ENCODE measurements at regions not wholly inside any gene's neighbourhood (a gene's known extent, or its start where the extent isn't known, plus 50 kb on each side); places are given as distances from the start of the nearest gene placed in this dataset.

GRCh38 chr5:13003457-13003856, 941.0 kb downstream of the DNAH5 start:
- TF ChIP-seq ZNF112 (tag by site-specific recombination; IDR thresholded peaks at IDR 0.05) (no peak), GLI2 (tag by site-specific recombination; IDR thresholded peaks at IDR 0.05; ENCODE audit: borderline replicate concordance, low read depth) (no peak), TCF7L2 (IDR thresholded peaks at IDR 0.05; ENCODE audit: borderline replicate concordance, low read depth, low read length) (no peak), ZBTB17 (tag by site-specific recombination; IDR thresholded peaks at IDR 0.05) (no peak), ZNF560 (tag by site-specific recombination; IDR thresholded peaks at IDR 0.05; ENCODE audit: borderline replicate concordance) (no peak), ZBTB44 (tag by site-specific recombination; IDR thresholded peaks at IDR 0.05) (no peak), KLF1 (tag by site-specific recombination; IDR thresholded peaks at IDR 0.05) (no peak)
- Histone ChIP-seq H3K4me3 (ENCODE audit: low read depth, low read length) (no peak overlapping the region), H3K36me3 (ENCODE audit: control insufficient read depth in 2 of 2, insufficient read depth in 1 of 2, low read length in 2 of 2) (no peaks in the 10 kb centered on the region), H3K4me1 (ENCODE audit: control insufficient read depth, insufficient read depth, low read length) (no peaks in the 10 kb centered on the region), H3K9me3 (ENCODE audit: control insufficient read depth, insufficient read depth, low read depth, low read length) (no peaks in the 10 kb centered on the region), H3K27ac (ENCODE audit: extremely low read depth, low read depth, low read length) (no peak overlapping the region)
- ChIA-PET CTCF (no interaction called here), POLR2A (no interaction called here)

- Histone ChIP-seq H3K4me1 (ENCODE audit: control insufficient read depth, insufficient read depth, low read length) (no peaks in the 10 kb centered on the region), H3K9me3 (ENCODE audit: control insufficient read depth, insufficient read depth, low read depth, low read length) (no peaks in the 10 kb centered on the region), H3K27ac (ENCODE audit: extremely low read depth, low read depth, low read length) (no peak overlapping the region), H3K36me3 (ENCODE audit: control insufficient read depth in 2 of 2, insufficient read depth in 1 of 2, low read length in 2 of 2) (no peaks in the 10 kb centered on the region), H3K4me3 (ENCODE audit: low read depth, low read length) (no peak overlapping the region)
- TF ChIP-seq ELK4 (IDR thresholded peaks at IDR 0.05; ENCODE audit: borderline replicate concordance, low read depth, low read length) (no peak), KLF9 (tag by site-specific recombination; IDR thresholded peaks at IDR 0.05; ENCODE audit: low read depth) (no peak), ZNF394 (tag by site-specific recombination; IDR thresholded peaks at IDR 0.05; ENCODE audit: borderline replicate concordance) (no peak), ZBTB1 (tag by site-specific recombination; IDR thresholded peaks at IDR 0.05) (no peak), ZNF354C (tag by site-specific recombination; IDR thresholded peaks at IDR 0.05; ENCODE audit: borderline replicate concordance, low read depth) (no peak), ZNF23 (tag by site-specific recombination; IDR thresholded peaks at IDR 0.05; ENCODE audit: borderline replicate concordance) (no peak), ZNF324 (tag by site-specific recombination; IDR thresholded peaks at IDR 0.05) (no peak), ZNF223 (tag by site-specific recombination; IDR thresholded peaks at IDR 0.05) (no peak), ZFHX2 (tag by site-specific recombination; conservative IDR thresholded peaks at IDR 0.05) (no peak)
- ChIA-PET POLR2A (no interaction called here), CTCF (no interaction called here)
Measured at GRCh38 chr5:12999667-13000066, 944.8 kb downstream of the DNAH5 start.

- TF ChIP-seq YY1 (tag by site-specific recombination; IDR thresholded peaks at IDR 0.05) (no peak), ZNF24 (tag by site-specific recombination; IDR thresholded peaks at IDR 0.05) (no peak), KLF16 (tag by site-specific recombination; IDR thresholded peaks at IDR 0.05) (no peak), OSR2 (tag by site-specific recombination; IDR thresholded peaks at IDR 0.05) (no peak), PRDM1 (tag by site-specific recombination; IDR thresholded peaks at IDR 0.05) (no peak), REPIN1 (tag by site-specific recombination; IDR thresholded peaks at IDR 0.05; ENCODE audit: low read depth) (no peak), ZNF670 (tag by site-specific recombination; IDR thresholded peaks at IDR 0.05; ENCODE audit: low read depth) (no peak), ZNF629 (tag by site-specific recombination; IDR thresholded peaks at IDR 0.05) (no peak), BCL11B (tag by site-specific recombination; IDR thresholded peaks at IDR 0.05; ENCODE audit: low read depth) (no peak), ZNF266 (tag by site-specific recombination; IDR thresholded peaks at IDR 0.05; ENCODE audit: low read depth) (no peak), ZNF223 (tag by site-specific recombination; IDR thresholded peaks at IDR 0.05) (no peak)
- Histone ChIP-seq H3K4me3 (ENCODE audit: low read depth, low read length) (no peak overlapping the region), H3K4me1 (ENCODE audit: control insufficient read depth, insufficient read depth, low read length) (no peaks in the 10 kb centered on the region), H3K36me3 (ENCODE audit: control insufficient read depth in 2 of 2, insufficient read depth in 1 of 2, low read length in 2 of 2) (no peaks in the 10 kb centered on the region), H3K9me3 (ENCODE audit: control insufficient read depth, insufficient read depth, low read depth, low read length) (no peaks in the 10 kb centered on the region), H3K27ac (ENCODE audit: extremely low read depth, low read depth, low read length) (no peak overlapping the region)
- ChIA-PET POLR2A (no interaction called here), CTCF (no interaction called here)
Measured at GRCh38 chr5:12985142-12985541, 959.3 kb downstream of the DNAH5 start.
